Common myeloid progenitor, CD34-positive (primary cell): ENCODE measurements at regions not wholly inside any gene's neighbourhood (a gene's known extent, or its start where the extent isn't known, plus 50 kb on each side); places are given as distances from the start of the nearest gene placed in this dataset.
A peak's percentile ranks its signal among the peaks of the same experiment; 100 is the strongest.
"Not testable (repeated sequence)": the region's sequence is repeated elsewhere in the genome, so short reads cannot be mapped to it uniquely, and the experiment has no call there.

ENCODE experiments used
- CTCF ChIA-PET: fragments of 350-600 bp; sonication (Branson Sonifier 250); formaldehyde crosslinking; loops from one replicate; lab custom pipeline; 2021; ENCODE audit warnings: antibody characterized with exemption; lab: Charles Lee
- POLR2A ChIA-PET: fragments of 350-600 bp; sonication (Branson Sonifier 250); formaldehyde crosslinking; loops from one replicate; lab custom pipeline; 2021; ENCODE audit warnings: antibody characterized with exemption; lab: Charles Lee
- DNase-seq, 3 donors: peaks; one replicate each; pipeline versions ENCODE4 v3.0.0 to v3.0.0-alpha.2; 2013
- H3K27ac ChIP-seq, 2 experiments: 1 replicate in 1 of 2; 2 replicates in 1 of 2; pipeline ENCODE4 v1.7.0; 2013; ENCODE audit warnings: inconsistent platforms in 2 of 2, low read length in 2 of 2, mild to moderate bottlenecking in 2 of 2, low read depth in 1 of 2, moderate library complexity in 1 of 2; ENCODE audit not compliant: severe bottlenecking in 2 of 2, insufficient read depth in 1 of 2, poor library complexity in 1 of 2
- H3K27me3 ChIP-seq, 5 experiments: replicated peaks in 2 of 5; 1 replicate in 3 of 5; 2 replicates in 2 of 5; pipeline versions ENCODE4 v1.6.1 to v1.7.0; 2013; ENCODE audit warnings: low read length in 4 of 5, mild to moderate bottlenecking in 2 of 5, moderate library complexity in 2 of 5, inconsistent platforms in 1 of 5; ENCODE audit not compliant: insufficient read depth in 5 of 5, control insufficient read depth in 4 of 5
- H3K36me3 ChIP-seq, 4 experiments: 1 replicate in 2 of 4; 2 replicates in 2 of 4; pipeline versions ENCODE4 v1.6.1 to v1.7.0; 2013; ENCODE audit warnings: low read length in 3 of 4, control low read depth in 1 of 4, mild to moderate bottlenecking in 1 of 4; ENCODE audit not compliant: control insufficient read depth in 4 of 4, insufficient read depth in 4 of 4
- H3K4me1 ChIP-seq, 4 experiments: 1 replicate in 3 of 4; 2 replicates in 1 of 4; pipeline versions ENCODE4 v1.6.1 to v1.7.1; 2013; ENCODE audit warnings: low read length in 3 of 4, mild to moderate bottlenecking in 3 of 4, control low read depth in 1 of 4, inconsistent platforms in 1 of 4, moderate library complexity in 1 of 4; ENCODE audit not compliant: control insufficient read depth in 4 of 4, insufficient read depth in 4 of 4; ENCODE audit errors: control extremely low read depth in 1 of 4
- H3K4me3 ChIP-seq, 7 experiments: 1 replicate in 4 of 7; 2 replicates in 3 of 7; pipeline versions ENCODE4 v1.5.1 to v1.7.0; 2013; ENCODE audit warnings: mild to moderate bottlenecking in 7 of 7, low read length in 6 of 7, moderate library complexity in 6 of 7, inconsistent platforms in 2 of 7, low read depth in 2 of 7, control low read depth in 1 of 7; ENCODE audit not compliant: insufficient read depth in 4 of 7, control insufficient read depth in 1 of 7; ENCODE audit errors: extremely low read depth in 1 of 7
- H3K9me3 ChIP-seq, 5 experiments: 1 replicate in 4 of 5; 2 replicates in 1 of 5; pipeline versions ENCODE4 v1.6.1 to v1.7.1; 2013; ENCODE audit warnings: low read length in 4 of 5, mild to moderate bottlenecking in 2 of 5, inconsistent platforms in 1 of 5, low read depth in 1 of 5, moderate library complexity in 1 of 5; ENCODE audit not compliant: control insufficient read depth in 4 of 5, insufficient read depth in 2 of 5; ENCODE audit errors: control extremely low read depth in 1 of 5
- WGBS: methylation state at CpG from one replicate; pipeline ENCODE4 v1.1.5; 2013; ENCODE audit not compliant: insufficient coverage; 5-methylcytosine and 5-hydroxymethylcytosine counted together

DNA sequence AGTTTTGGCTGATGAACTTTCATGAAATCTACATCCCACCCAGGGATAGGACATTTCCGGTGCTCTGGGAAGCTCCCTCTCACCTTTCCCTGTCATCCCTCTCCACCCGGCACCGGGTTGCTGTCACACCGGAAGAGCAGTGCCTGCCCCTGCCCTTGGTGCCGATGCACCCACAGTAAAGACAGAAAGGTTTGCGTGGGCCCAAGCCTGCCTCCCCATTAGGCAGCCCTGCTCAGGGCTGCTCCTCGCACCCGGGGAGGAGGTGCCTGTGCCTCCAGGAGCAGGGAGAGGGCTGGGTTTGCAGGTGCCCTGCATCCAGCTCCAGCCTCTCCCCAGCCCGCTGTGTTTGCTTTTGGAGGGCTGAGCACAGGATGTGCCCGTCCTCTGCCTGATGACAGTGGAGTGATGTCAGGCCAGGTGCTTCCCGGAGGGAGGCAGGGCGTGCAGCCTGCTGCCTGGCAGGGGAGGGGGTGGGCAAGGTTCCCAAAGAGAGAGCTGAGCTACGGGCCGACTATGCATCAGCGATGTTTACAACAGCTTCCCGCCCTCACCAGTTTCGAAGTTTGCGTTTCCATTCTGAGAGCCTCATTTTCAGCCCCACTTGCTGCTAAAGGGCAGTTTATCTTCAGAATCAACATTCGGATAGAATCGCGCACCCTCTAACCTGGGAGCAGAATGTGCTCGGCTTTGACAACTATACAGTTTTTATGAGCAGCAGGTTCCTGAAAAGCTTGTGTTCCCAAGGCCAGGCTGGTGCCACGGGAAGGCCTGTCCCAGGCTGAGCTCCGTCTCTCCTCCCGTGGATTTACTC, 83.2 kb upstream of the CLDN5 start:
- peak; percentile 72 to 94 (median 90) for DNase-seq
- no peaks in the 10 kb centered on the region for H3K36me3 ChIP-seq
- no peaks in the 10 kb centered on the region for H3K27me3 ChIP-seq
- H3K4me3 ChIP-seq = peak overlapping the region in 1 of 7 experiments; percentile 33
- H3K9me3 ChIP-seq = peaks cover 0 to 4% (median 0%) of the 10 kb centered on the region in 5 experiments
- H3K4me1 ChIP-seq = peaks cover 2 to 34% (median 20%) of the 10 kb centered on the region in 4 experiments
- 69% methylated on average over 25 of the region's 25 CpGs for WGBS
- H3K27ac ChIP-seq = no peak overlapping the region
- POLR2A ChIA-PET = interaction anchor here (0.8 kb wide), 1 partner anchor 102 kb away, joined by 3 read pairs; no protein-coding TSS in a partner anchor
- CTCF ChIA-PET = interaction anchor here (1.0 to 1.1 kb wide), 2 partner anchors 22 to 24 kb away, joined by 3 to 4 read pairs; no protein-coding TSS in a partner anchor

DNA sequence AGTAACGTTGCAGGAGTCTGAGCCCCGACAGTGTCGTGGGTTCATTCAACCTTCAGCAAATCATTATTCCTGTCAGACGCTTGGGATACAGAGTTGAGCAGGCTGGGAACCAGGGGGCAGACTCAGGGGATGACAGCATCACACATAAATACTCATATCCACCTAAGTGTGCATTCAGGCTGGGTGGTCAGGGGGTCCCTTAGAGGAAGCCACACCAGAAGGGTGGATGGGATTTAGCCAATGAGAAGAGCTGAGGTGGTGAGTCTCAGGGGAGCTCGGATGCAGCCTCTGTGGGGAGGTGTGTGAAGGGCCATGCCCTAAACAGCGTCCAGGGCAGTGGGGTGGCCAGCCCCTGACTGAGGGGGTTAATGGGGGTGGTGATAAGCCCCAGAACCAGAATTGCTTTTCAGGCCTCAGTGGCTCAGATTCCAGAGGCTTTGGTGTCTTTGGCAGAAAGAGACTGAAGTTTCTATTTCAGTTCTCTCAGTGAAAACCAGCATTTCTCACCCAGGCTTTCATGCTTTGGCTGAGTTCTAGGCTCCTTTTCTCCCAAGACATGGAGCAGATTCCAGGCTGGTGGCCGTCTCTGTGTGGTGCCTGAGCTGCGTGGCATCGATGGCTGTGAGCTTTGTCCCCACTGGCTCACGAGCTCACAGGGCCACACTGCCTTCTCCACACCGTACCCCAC, 83.9 kb upstream of the CLDN5 start:
- H3K36me3 ChIP-seq = no peaks in the 10 kb centered on the region
- no peak overlapping the region for H3K4me3 ChIP-seq
- 98% methylated on average over 11 of the region's 11 CpGs for WGBS
- DNase-seq = no peak
- peaks cover 2 to 39% (median 24%) of the 10 kb centered on the region in 4 experiments for H3K4me1 ChIP-seq
- POLR2A ChIA-PET = interaction anchor here (1.2 kb wide), 1 partner anchor 103 kb away, joined by 4 read pairs; no protein-coding TSS in a partner anchor
- no peaks in the 10 kb centered on the region for H3K9me3 ChIP-seq
- CTCF ChIA-PET = interaction anchor here (1.0 to 1.1 kb wide), 2 partner anchors 22 to 24 kb away, joined by 3 to 4 read pairs; no protein-coding TSS in a partner anchor
- no peak overlapping the region for H3K27ac ChIP-seq
- H3K27me3 ChIP-seq = no peaks in the 10 kb centered on the region

DNA sequence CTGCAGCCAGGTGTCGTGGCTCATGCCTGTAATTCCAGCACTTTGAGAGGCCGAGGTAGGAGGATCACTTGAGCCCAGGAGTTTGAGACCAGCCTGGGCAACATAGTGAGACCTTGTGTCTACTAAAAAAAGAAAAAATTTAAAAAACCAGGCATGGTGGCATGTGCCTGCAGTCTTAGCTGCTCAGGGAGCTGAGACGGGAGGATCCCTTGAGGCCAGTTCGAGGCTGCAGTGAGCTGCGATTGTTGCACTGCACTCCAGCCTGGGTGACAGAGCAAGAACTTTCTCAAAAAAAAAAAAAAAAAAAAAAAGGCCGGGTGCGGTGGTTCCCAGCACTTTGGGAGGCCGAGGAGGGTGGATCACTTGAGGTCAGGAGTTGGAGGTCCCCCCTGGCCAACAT, 85.5 kb upstream of the CLDN5 start:
- DNase-seq, H3K4me3 ChIP-seq, H3K36me3 ChIP-seq, H3K9me3 ChIP-seq, H3K27ac ChIP-seq, H3K27me3 ChIP-seq: not testable (repeated sequence)
- 100% methylated on average over 5 of the region's 8 CpGs for WGBS
- peaks cover 4 to 50% (median 34%) of the 10 kb centered on the region in 4 experiments for H3K4me1 ChIP-seq
- POLR2A ChIA-PET = interaction anchor here (0.6 kb wide), 1 partner anchor 22 kb away, joined by 3 read pairs; no protein-coding TSS in a partner anchor
- CTCF ChIA-PET = interaction anchor here (0.6 to 1.4 kb wide), 2 partner anchors 8 to 22 kb away, joined by 3 read pairs; no protein-coding TSS in a partner anchor

DNA sequence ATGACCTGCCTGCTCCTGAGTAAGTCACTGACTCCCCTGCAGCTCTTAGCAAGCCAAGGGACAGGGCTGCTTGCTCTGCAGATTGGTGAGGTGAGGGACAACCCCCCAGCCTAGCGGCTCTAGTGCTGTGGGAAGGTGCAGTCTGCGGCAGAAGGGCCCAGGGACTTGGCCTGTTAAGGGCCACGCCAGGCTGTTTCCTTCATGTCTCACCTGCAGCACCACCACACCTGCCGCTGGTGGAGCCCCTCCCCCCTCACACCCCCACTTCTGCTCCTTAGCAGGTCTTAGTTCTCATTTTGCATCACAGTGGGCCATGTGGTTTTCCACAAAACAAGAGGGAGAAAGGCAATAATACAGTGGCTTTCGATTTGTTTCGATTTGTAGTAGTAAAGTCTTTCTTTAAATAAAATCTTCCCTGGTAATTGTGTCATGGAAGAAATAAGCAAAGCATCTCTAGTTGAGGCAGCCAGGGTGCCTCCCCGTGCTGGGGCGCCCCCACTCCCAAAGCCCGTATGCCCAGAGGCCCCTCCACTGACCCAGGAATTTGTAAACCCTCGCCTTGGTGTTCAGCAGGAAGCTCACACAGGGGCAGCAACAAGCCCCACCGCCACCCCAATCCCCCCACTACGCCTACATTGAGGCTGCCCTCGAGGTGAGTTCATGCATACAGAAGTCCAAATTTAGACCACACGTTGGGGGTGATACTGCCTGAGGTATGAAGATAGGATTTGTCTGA, 86.5 kb upstream of the CLDN5 start:
- Histone ChIP-seq H3K4me3 (no peak overlapping the region), H3K27ac (no peak overlapping the region), H3K9me3 (no peaks in the 10 kb centered on the region), H3K27me3 (no peaks in the 10 kb centered on the region), H3K36me3 (no peaks in the 10 kb centered on the region), H3K4me1 (peaks cover 4 to 59% (median 37%) of the 10 kb centered on the region in 4 experiments)
- ChIA-PET POLR2A (no interaction called here), CTCF (interaction anchor here (0.6 to 1.4 kb wide), 3 partner anchors 9 to 21 kb away, joined by 3 to 5 read pairs (median 3); no protein-coding TSS in a partner anchor)
- peak in 2 of 3 donors; percentile 28 to 31 for DNase-seq
- 96% methylated on average over 12 of the region's 14 CpGs for WGBS

DNA sequence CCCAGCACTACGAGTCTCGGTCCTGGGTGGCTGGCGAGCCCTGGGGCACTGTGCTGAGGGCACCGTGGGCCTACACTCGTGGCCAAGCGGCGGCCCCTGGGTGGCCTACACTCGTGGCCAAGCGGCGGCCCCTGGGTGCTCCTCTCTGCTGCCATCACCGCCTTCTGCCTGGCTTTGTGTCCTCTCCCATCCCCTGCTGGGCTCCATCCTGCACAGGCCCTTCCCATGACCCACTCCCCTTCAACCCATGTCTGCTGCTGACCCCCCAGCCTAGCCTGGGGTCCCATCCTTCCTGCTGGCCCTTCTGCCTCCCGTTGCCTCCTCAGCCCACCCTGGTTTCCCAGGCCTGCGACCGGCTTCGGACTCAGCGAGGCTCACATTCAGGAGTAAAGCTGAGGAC, 87.4 kb upstream of the CLDN5 start:
- 99% methylated on average over 10 of the region's 16 CpGs for WGBS
- CTCF ChIA-PET = interaction anchor here (0.9 to 1.4 kb wide), 2 partner anchors 18 to 115 kb away, joined by 3 to 5 read pairs; no protein-coding TSS in a partner anchor
- Histone ChIP-seq H3K27me3 (no peaks in the 10 kb centered on the region), H3K36me3 (no peaks in the 10 kb centered on the region), H3K9me3 (no peaks in the 10 kb centered on the region), H3K4me1 (peaks cover 4 to 54% (median 37%) of the 10 kb centered on the region in 4 experiments), H3K4me3 (no peak overlapping the region), H3K27ac (no peak overlapping the region)
- POLR2A ChIA-PET = no interaction called here
- DNase-seq = no peak

DNA sequence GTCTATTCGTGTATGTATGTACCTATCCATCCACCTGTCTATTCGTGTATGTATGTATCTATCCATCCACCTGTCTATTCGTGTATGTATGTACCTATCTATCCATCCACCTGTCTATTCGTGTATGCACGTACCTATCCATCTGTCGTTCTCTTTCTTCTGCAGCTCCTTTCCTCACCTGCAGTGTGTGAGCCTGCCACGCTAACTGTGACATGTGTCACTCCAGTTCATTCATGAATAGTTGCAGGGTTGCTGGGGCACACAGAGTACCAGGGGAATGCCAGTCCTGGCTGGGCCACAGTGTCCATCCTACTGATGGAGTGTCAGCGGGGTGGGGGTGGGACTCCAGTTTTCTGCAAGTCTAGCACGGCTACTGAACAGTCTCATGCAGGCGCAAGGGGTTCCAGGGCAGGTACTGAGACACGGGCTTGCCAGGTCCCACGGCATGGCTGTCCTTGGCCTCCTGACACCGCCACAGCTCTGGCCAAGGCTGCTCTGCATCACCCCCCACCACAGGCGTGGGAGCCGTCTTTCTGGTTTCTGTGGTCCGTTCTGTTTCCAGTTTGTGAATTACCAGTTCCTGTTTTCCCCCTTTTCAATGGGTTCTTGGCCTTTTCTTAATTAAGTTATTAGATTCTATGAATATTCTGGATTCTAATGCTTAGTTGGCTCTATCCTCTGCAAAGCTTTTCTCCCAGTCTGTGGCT, 88.8 kb upstream of the CLDN5 start:
- ChIA-PET CTCF (no interaction called here), POLR2A (no interaction called here)
- peak; percentile 44 to 83 (median 81) for DNase-seq
- 63% methylated on average over 11 of the region's 16 CpGs for WGBS
- peaks cover 2 to 40% (median 28%) of the 10 kb centered on the region in 4 experiments for H3K4me1 ChIP-seq
- no peaks in the 10 kb centered on the region for H3K27me3 ChIP-seq
- no peaks in the 10 kb centered on the region for H3K9me3 ChIP-seq
- H3K36me3 ChIP-seq = no peaks in the 10 kb centered on the region
- H3K4me3 ChIP-seq = no peak overlapping the region
- no peak overlapping the region for H3K27ac ChIP-seq
